ENCODE measurements at regions not wholly inside any gene's neighbourhood (a gene's known extent, or its start where the extent isn't known, plus 50 kb on each side); places are given as distances from the start of the nearest gene placed in this dataset.
A peak's percentile ranks its signal among the peaks of the same experiment; 100 is the strongest.

- TF ChIP-seq CHD1 (IDR thresholded peaks at IDR 0.05; ENCODE audit: low read length) = no peak
- TF ChIP-seq YY1 (IDR thresholded peaks at IDR 0.05; ENCODE audit: borderline replicate concordance in 1 of 3, control insufficient read depth in 1 of 3, extremely low read depth in 1 of 3, insufficient read depth in 3 of 3, insufficient read length in 1 of 3, insufficient replicate concordance in 2 of 3, low read depth in 1 of 3, low read length in 2 of 3) = no peak
- no peak for TF ChIP-seq ATF3 (IDR thresholded peaks at IDR 0.05)
- TF ChIP-seq ATF3 (CRISPR knock-in tag; conservative IDR thresholded peaks at IDR 0.05) = no peak
- TF ChIP-seq CREM (IDR thresholded peaks at IDR 0.05; ENCODE audit: low read depth) = no peak
- TF ChIP-seq GTF2E2 (tag; IDR thresholded peaks at IDR 0.05) = no peak
- no peak for TF ChIP-seq CBX5 (IDR thresholded peaks at IDR 0.05; ENCODE audit: borderline replicate concordance, low read depth)
These were observed 129.1 kb downstream of the TSN start (continued) for GRCh38 chr2:121884511-121884921.

GRCh38 chr2:121886059-121886458, 130.6 kb downstream of the TSN start:
- FAIRE-seq (peak; percentile 11), DNase-seq (ENCODE audit: extremely low read depth in 1 of 4, low spot score in 3 of 4) (peak in 1 of 4 experiments; percentile 28), ATAC-seq (peak; percentile 80)
- in situ Hi-C loops (cut with MboI) = no loop called here
- 2% methylated on average over 4 of the region's 4 CpGs for WGBS (ENCODE audit: insufficient coverage, low coverage, missing lambda C conversion rate)
- Histone ChIP-seq H3K4me2 (ENCODE audit: insufficient read depth, low read length) (peak overlapping the region; percentile 8; the same call in 1 of the 2 replicates), H4K20me1 (replicated peaks; ENCODE audit: control insufficient read depth, insufficient read depth, low read length) (no peaks in the 10 kb centered on the region), H3K27ac (ENCODE audit: extremely low read depth, low read depth, low read length) (no peak overlapping the region), H3K4me3 (no peak overlapping the region), H3K9ac (ENCODE audit: insufficient read depth in 1 of 2, low read depth in 2 of 2, low read length in 2 of 2) (no peak overlapping the region), H3K79me2 (ENCODE audit: control insufficient read depth, insufficient read depth, low read length) (no peaks in the 10 kb centered on the region), H3K9me3 (replicated peaks; ENCODE audit: control insufficient read depth, insufficient read depth, low read depth, low read length) (no peaks in the 10 kb centered on the region), H3K27me3 (ENCODE audit: control insufficient read depth in 2 of 2, insufficient read depth in 2 of 2, low read length in 2 of 2) (peaks cover 3 to 30% of the 10 kb centered on the region in 2 experiments; a peak in 4 of 5 replicates), H3K4me1 (replicated peaks in 1 of 2; ENCODE audit: control insufficient read depth in 2 of 2, insufficient read depth in 2 of 2, low read length in 2 of 2) (peaks cover 6 to 9% of the 10 kb centered on the region in 2 experiments; a peak in 4 of 5 replicates), H2AFZ (ENCODE audit: low read depth, low read length) (no peak overlapping the region), H3K36me3 (ENCODE audit: control insufficient read depth, insufficient read depth, low read length) (no peaks in the 10 kb centered on the region), H3K9me1 (ENCODE audit: control insufficient read depth, insufficient read depth, low read length) (no peaks in the 10 kb centered on the region)
- no TSS peak for BruUV-seq (replicated peaks)
- POLR2A ChIA-PET = interaction anchor here (0.6 kb wide), 1 partner anchor 137 kb away, joined by 4 read pairs; no protein-coding TSS in a partner anchor
- CTCF ChIA-PET (ENCODE audit: low intra/inter-chr PET ratio) = no interaction called here
- intact Hi-C loops (cut with micrococcal nuclease) = no loop called here
- TF ChIP-seq TAL1 (IDR thresholded peaks at IDR 0.05) (peak; percentile 66), SMARCA4 (IDR thresholded peaks at IDR 0.05) (0 out of 2 replicates have a peak, but pooled peaks have one; percentile 36), PURB (CRISPR knock-in tag; IDR thresholded peaks at IDR 0.05; ENCODE audit: low read depth) (no peak), CBX3 (IDR thresholded peaks at IDR 0.05; ENCODE audit: borderline replicate concordance in 1 of 2, low read length in 2 of 2) (no peak), E2F4 (CRISPR knock-in tag; IDR thresholded peaks at IDR 0.05; ENCODE audit: low read depth) (no peak), ATF7 (IDR thresholded peaks at IDR 0.05) (peak; percentile 88), EP300 (IDR thresholded peaks at IDR 0.05; ENCODE audit: low read length) (peak; percentile 44)
